Caco-2 (cell line): ENCODE measurements at regions not wholly inside any gene's neighbourhood (a gene's known extent, or its start where the extent isn't known, plus 50 kb on each side); places are given as distances from the start of the nearest gene placed in this dataset.
"Not testable (repeated sequence)": the region's sequence is repeated elsewhere in the genome, so short reads cannot be mapped to it uniquely, and the experiment has no call there.

Experiments
- BruUV-seq: library from RNA; stranded (reverse); fragments of 400-500 nt; replicated peaks from 2 replicates; lab custom pipeline; 2021; lab: Mats Ljungman, UMichigan
- CTCF ChIA-PET: fragments of 300-600 bp; sonication (Branson Sonifier 250); formaldehyde crosslinking; loops from one replicate; lab custom pipeline; 2022; ENCODE audit warnings: antibody characterized with exemption; lab: Charles Lee
- POLR2A ChIA-PET: fragments of 300-600 bp; sonication (Branson Sonifier 250); formaldehyde crosslinking; loops from one replicate; lab custom pipeline; 2022; ENCODE audit warnings: antibody characterized with exemption; lab: Charles Lee
- DNase-seq, 2 experiments: peaks; one replicate each; pipeline versions ENCODE4 v3.0.0 to v3.0.0-alpha.2; 2020 to 2022
- H3K27me3 ChIP-seq: replicated peaks from 2 replicates; pipeline ENCODE4 v1.6.0; 2011; ENCODE audit warnings: low read length; ENCODE audit not compliant: control insufficient read depth, insufficient read depth
- H3K36me3 ChIP-seq: 2 replicates; pipeline ENCODE4 v1.5.1; 2011; ENCODE audit warnings: low read length; ENCODE audit not compliant: control insufficient read depth, insufficient read depth
- H3K4me1 ChIP-seq: fragments of 250-450 bp; sonication (Bioruptor Pico); 2 replicates; pipeline ENCODE4 v1.5.1; 2020; ENCODE audit warnings: mild to moderate bottlenecking
- H3K4me3 ChIP-seq: 2 replicates; pipeline ENCODE4 v1.5.1; 2011; ENCODE audit warnings: low read depth, mild to moderate bottlenecking, control low read depth, low read length
- H3K9me3 ChIP-seq: fragments of 250-450 bp; sonication (Bioruptor Pico); 2 replicates; pipeline ENCODE4 v1.5.1; 2020; ENCODE audit warnings: mild to moderate bottlenecking, moderate library complexity
- H3K27ac Mint-ChIP-seq: one replicate; pipeline ENCODE4 v1.8.0; 2022; ENCODE audit warnings: mixed read lengths; ENCODE audit not compliant: unreplicated experiment
- H3K27me3 Mint-ChIP-seq: one replicate; pipeline ENCODE4 v1.8.0; 2022; ENCODE audit warnings: mixed read lengths; ENCODE audit not compliant: insufficient read depth, unreplicated experiment
- H3K36me3 Mint-ChIP-seq: one replicate; pipeline ENCODE4 v1.8.0; 2022; ENCODE audit warnings: mild to moderate bottlenecking, mixed read lengths; ENCODE audit not compliant: insufficient read depth, unreplicated experiment
- H3K4me1 Mint-ChIP-seq: one replicate; pipeline ENCODE4 v1.8.0; 2022; ENCODE audit warnings: low read depth, mixed read lengths; ENCODE audit not compliant: unreplicated experiment
- H3K4me3 Mint-ChIP-seq: one replicate; pipeline ENCODE4 v1.8.0; 2022; ENCODE audit warnings: mild to moderate bottlenecking, moderate library complexity, mixed read lengths; ENCODE audit not compliant: unreplicated experiment
- H3K9me3 Mint-ChIP-seq: one replicate; pipeline ENCODE4 v1.8.0; 2022; ENCODE audit warnings: mixed read lengths; ENCODE audit not compliant: unreplicated experiment
- intact Hi-C: fragments of 100-400 bp; cut with micrococcal nuclease; formaldehyde crosslinking; loops from one replicate; pipeline ENCODE4 v1.10.0; 2022; ENCODE audit not compliant: unreplicated experiment

- peaks cover 20% of the 10 kb centered on the region for H3K36me3 Mint-ChIP-seq
- H3K27me3 Mint-ChIP-seq, H3K36me3 ChIP-seq, POLR2A ChIA-PET, BruUV-seq, H3K4me1 Mint-ChIP-seq, CTCF ChIA-PET, H3K4me1 ChIP-seq, H3K9me3 ChIP-seq, H3K27me3 ChIP-seq, H3K4me3 ChIP-seq, H3K4me3 Mint-ChIP-seq, H3K9me3 Mint-ChIP-seq, H3K27ac Mint-ChIP-seq: not testable (repeated sequence)
- peak in 1 of 2 experiments; percentile 33 for DNase-seq
- intact Hi-C loops: loop anchor here (10.0 kb wide), 1 partner anchor 285 kb away; no protein-coding TSS in a partner anchor
These were observed 137.2 kb upstream of the C1QTNF3 start for GRCh38 chr5:34180225-34180624.

- H3K9me3 Mint-ChIP-seq, H3K4me3 ChIP-seq, H3K4me3 Mint-ChIP-seq, H3K4me1 ChIP-seq, BruUV-seq, H3K9me3 ChIP-seq, POLR2A ChIA-PET, H3K27ac Mint-ChIP-seq, CTCF ChIA-PET, H3K4me1 Mint-ChIP-seq, H3K27me3 Mint-ChIP-seq, H3K36me3 ChIP-seq, H3K27me3 ChIP-seq: not testable (repeated sequence)
- intact Hi-C loops: loop anchor here (10.0 kb wide), 1 partner anchor 284 kb away; no protein-coding TSS in a partner anchor
- H3K36me3 Mint-ChIP-seq: peaks cover 12% of the 10 kb centered on the region
- DNase-seq: peak; percentile 13 to 40
These were observed 138.1 kb upstream of the C1QTNF3 start for GRCh38 chr5:34180940-34181614.

- H3K9me3 ChIP-seq, H3K27me3 ChIP-seq, H3K27ac Mint-ChIP-seq, H3K4me1 ChIP-seq, POLR2A ChIA-PET, H3K4me3 Mint-ChIP-seq, BruUV-seq, H3K4me1 Mint-ChIP-seq, H3K4me3 ChIP-seq, CTCF ChIA-PET, H3K27me3 Mint-ChIP-seq, H3K9me3 Mint-ChIP-seq, H3K36me3 ChIP-seq, DNase-seq: not testable (repeated sequence)
- H3K36me3 Mint-ChIP-seq: peaks cover 15% of the 10 kb centered on the region
- intact Hi-C loops: loop anchor here (10.0 kb wide), 1 partner anchor 280 kb away; no protein-coding TSS in a partner anchor
These were observed 142.0 kb upstream of the C1QTNF3 start for GRCh38 chr5:34185005-34185404.

- H3K4me1 ChIP-seq, CTCF ChIA-PET, H3K27me3 ChIP-seq, H3K27ac Mint-ChIP-seq, H3K4me1 Mint-ChIP-seq, POLR2A ChIA-PET, H3K9me3 ChIP-seq, H3K4me3 Mint-ChIP-seq, H3K4me3 ChIP-seq, H3K27me3 Mint-ChIP-seq, H3K9me3 Mint-ChIP-seq, H3K36me3 ChIP-seq: not testable (repeated sequence)
- intact Hi-C loops: loop anchor here (10.0 kb wide), 1 partner anchor 279 kb away; no protein-coding TSS in a partner anchor
- BruUV-seq: TSS peak; percentile 10
- DNase-seq: peak in 1 of 2 experiments; percentile 4
- peaks cover 18% of the 10 kb centered on the region for H3K36me3 Mint-ChIP-seq
These were observed 142.6 kb upstream of the C1QTNF3 start for GRCh38 chr5:34185572-34185971.

GRCh38 chr5:34186108-34186507 lies 143.1 kb upstream of the C1QTNF3 start:
- H3K27me3 ChIP-seq, H3K27me3 Mint-ChIP-seq, H3K36me3 ChIP-seq, H3K4me1 ChIP-seq, H3K4me3 Mint-ChIP-seq, H3K27ac Mint-ChIP-seq, POLR2A ChIA-PET, H3K4me1 Mint-ChIP-seq, H3K9me3 ChIP-seq, CTCF ChIA-PET, DNase-seq, BruUV-seq, H3K4me3 ChIP-seq, H3K9me3 Mint-ChIP-seq: not testable (repeated sequence)
- intact Hi-C loops: loop anchor here (10.0 kb wide), 1 partner anchor 279 kb away; no protein-coding TSS in a partner anchor
- H3K36me3 Mint-ChIP-seq: peaks cover 20% of the 10 kb centered on the region

- H3K4me3 Mint-ChIP-seq, H3K27me3 ChIP-seq, H3K4me1 ChIP-seq, H3K36me3 ChIP-seq, H3K9me3 Mint-ChIP-seq, H3K4me3 ChIP-seq, H3K27me3 Mint-ChIP-seq, POLR2A ChIA-PET, H3K9me3 ChIP-seq, CTCF ChIA-PET, H3K4me1 Mint-ChIP-seq, H3K27ac Mint-ChIP-seq, BruUV-seq: not testable (repeated sequence)
- peaks cover 28% of the 10 kb centered on the region for H3K36me3 Mint-ChIP-seq
- intact Hi-C loops: loop anchor here (10.0 kb wide), 1 partner anchor 278 kb away; no protein-coding TSS in a partner anchor
- peak; percentile 20 to 34 for DNase-seq
These were observed 143.9 kb upstream of the C1QTNF3 start for GRCh38 chr5:34186865-34187264.

GRCh38 chr5:34187441-34187840 lies 144.4 kb upstream of the C1QTNF3 start:
- H3K4me1 Mint-ChIP-seq, H3K9me3 ChIP-seq, DNase-seq, BruUV-seq, CTCF ChIA-PET, POLR2A ChIA-PET, H3K9me3 Mint-ChIP-seq, H3K4me3 ChIP-seq, H3K27me3 ChIP-seq, H3K4me3 Mint-ChIP-seq, H3K36me3 ChIP-seq, H3K4me1 ChIP-seq, H3K27ac Mint-ChIP-seq, H3K27me3 Mint-ChIP-seq: not testable (repeated sequence)
- peaks cover 34% of the 10 kb centered on the region for H3K36me3 Mint-ChIP-seq
- intact Hi-C loops: loop anchor here (10.0 kb wide), 1 partner anchor 277 kb away; no protein-coding TSS in a partner anchor
